DOHH2 (cell line): ENCODE measurements at regions not wholly inside any gene's neighbourhood (a gene's known extent, or its start where the extent isn't known, plus 50 kb on each side); places are given as distances from the start of the nearest gene placed in this dataset.

Experiments used
- H3F3A ChIP-seq: fragments of 200-600 bp; sonication (generic), shearing (Covaris generic); 2 replicates; pipeline ENCODE4 v1.6.0; 2016; ENCODE audit warnings: antibody characterized with exemption, mild to moderate bottlenecking; ENCODE audit not compliant: control insufficient read depth, insufficient read depth
- H3K27ac ChIP-seq: fragments of 200-600 bp; sonication (generic); 2 replicates; pipeline ENCODE4 v1.5.1; 2014; ENCODE audit warnings: low read depth, mild to moderate bottlenecking, low read length, moderate library complexity
- H3K27me3 ChIP-seq: fragments of 200-600 bp; sonication (generic); 2 replicates; pipeline ENCODE4 v1.6.1; 2014; ENCODE audit warnings: mild to moderate bottlenecking, low read length, mixed read lengths; ENCODE audit not compliant: control insufficient read depth
- H3K36me3 ChIP-seq: fragments of 200-600 bp; sonication (generic); 2 replicates; pipeline ENCODE4 v1.6.1; 2014; ENCODE audit warnings: mild to moderate bottlenecking, low read length, moderate library complexity, mixed read lengths; ENCODE audit not compliant: control insufficient read depth
- H3K4me1 ChIP-seq: fragments of 200-600 bp; sonication (generic); 2 replicates; pipeline ENCODE4 v1.6.1; 2014; ENCODE audit warnings: mild to moderate bottlenecking, low read length, mixed read lengths; ENCODE audit not compliant: control insufficient read depth
- H3K4me2 ChIP-seq: fragments of 200-600 bp; sonication (generic); 2 replicates; pipeline ENCODE4 v1.6.0; 2014; ENCODE audit warnings: mild to moderate bottlenecking, low read length, moderate library complexity
- H3K4me3 ChIP-seq: fragments of 200-600 bp; sonication (generic); 2 replicates; pipeline ENCODE4 v1.5.1; 2014; ENCODE audit warnings: mild to moderate bottlenecking, low read length, mixed read lengths
- H3K79me2 ChIP-seq: fragments of 200-600 bp; sonication (generic); 2 replicates; pipeline ENCODE4 v1.6.1; 2014; ENCODE audit warnings: mild to moderate bottlenecking, low read length, mixed read lengths; ENCODE audit not compliant: control insufficient read depth
- H3K9me2 ChIP-seq: fragments of 200-600 bp; sonication (generic); replicated peaks from 2 replicates; pipeline ENCODE4 v1.6.1; 2014; ENCODE audit warnings: mild to moderate bottlenecking, low read length, mixed read lengths; ENCODE audit not compliant: control insufficient read depth
- H3K9me3 ChIP-seq: fragments of 200-600 bp; sonication (generic); 2 replicates; pipeline ENCODE4 v1.6.1; 2014; ENCODE audit warnings: antibody characterized with exemption, low read length, mixed read lengths; ENCODE audit not compliant: control insufficient read depth, insufficient read depth
- H4K20me1 ChIP-seq: fragments of 200-600 bp; sonication (generic); 2 replicates; pipeline ENCODE4 v1.6.0; 2014; ENCODE audit warnings: low read depth, mild to moderate bottlenecking, antibody characterized with exemption, low read length, moderate library complexity; ENCODE audit not compliant: control insufficient read depth, insufficient read depth
- CTCF ChIP-seq: fragments of 200-600 bp; sonication (generic); IDR thresholded peaks from one replicate; pipeline ENCODE4 v1.5.1; 2014; ENCODE audit warnings: antibody characterized with exemption, mild to moderate bottlenecking, low read depth, low read length; ENCODE audit not compliant: poor library complexity, severe bottlenecking
- EZH2phosphoT487 ChIP-seq: fragments of 200-600 bp; sonication (generic); IDR thresholded peaks from 2 replicates; pipeline ENCODE4 v1.6.1; 2017; ENCODE audit warnings: borderline replicate concordance, mild to moderate bottlenecking, antibody characterized with exemption, low read length, moderate library complexity, mixed read lengths

DNA sequence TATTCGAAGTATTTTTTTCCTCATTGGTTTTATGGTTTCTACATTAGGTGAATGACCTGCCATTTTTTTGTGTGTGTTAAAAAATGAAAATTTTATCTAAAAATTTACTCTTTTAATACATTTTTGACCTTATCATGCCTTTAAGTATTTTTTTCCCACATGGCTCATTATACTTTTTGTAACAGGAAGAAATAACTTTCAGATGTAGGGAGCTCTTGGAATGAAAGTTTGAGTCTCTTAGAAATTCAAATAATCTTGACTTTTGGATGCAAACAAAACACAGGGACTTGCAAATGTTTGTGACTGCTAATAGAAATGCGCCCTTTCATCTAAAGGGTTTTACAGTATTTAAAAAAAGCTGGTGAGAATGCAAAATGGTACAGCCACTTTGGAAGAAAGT is 457.9 kb downstream of the KLF5 start:
- no peaks in the 10 kb centered on the region for H3K79me2 ChIP-seq
- no peaks in the 10 kb centered on the region for H4K20me1 ChIP-seq
- no peaks in the 10 kb centered on the region for H3F3A ChIP-seq
- no peaks in the 10 kb centered on the region for H3K9me3 ChIP-seq
- TF ChIP-seq EZH2phosphoT487 (no peak), CTCF (no peak)
- no peaks in the 10 kb centered on the region for H3K4me1 ChIP-seq
- H3K27me3 ChIP-seq, result no peaks in the 10 kb centered on the region
- no peaks in the 10 kb centered on the region for H3K36me3 ChIP-seq
- H3K4me3 ChIP-seq, result no peak overlapping the region
- no peaks in the 10 kb centered on the region for H3K9me2 ChIP-seq
- H3K27ac ChIP-seq, result no peak overlapping the region
- H3K4me2 ChIP-seq, result no peak overlapping the region

- TF ChIP-seq CTCF, result no peak
- TF ChIP-seq EZH2phosphoT487, result no peak
- H3K4me1 ChIP-seq, result no peaks in the 10 kb centered on the region
- H3K9me2 ChIP-seq, result no peaks in the 10 kb centered on the region
- H3K27me3 ChIP-seq, result no peaks in the 10 kb centered on the region
- no peaks in the 10 kb centered on the region for H3K9me3 ChIP-seq
- H3K27ac ChIP-seq, result no peak overlapping the region
- no peak overlapping the region for H3K4me3 ChIP-seq
- H3K4me2 ChIP-seq, result no peak overlapping the region
- no peaks in the 10 kb centered on the region for H3K36me3 ChIP-seq
- no peaks in the 10 kb centered on the region for H4K20me1 ChIP-seq
- H3F3A ChIP-seq, result no peaks in the 10 kb centered on the region
- no peaks in the 10 kb centered on the region for H3K79me2 ChIP-seq
Measured at GRCh38 chr13:73514208-73514607, 455.4 kb downstream of the KLF5 start.

- Histone ChIP-seq H3K4me2 (no peak overlapping the region), H3K9me3 (no peaks in the 10 kb centered on the region), H3K79me2 (no peaks in the 10 kb centered on the region), H3K4me3 (no peak overlapping the region), H3K36me3 (no peaks in the 10 kb centered on the region), H4K20me1 (no peaks in the 10 kb centered on the region), H3K9me2 (no peaks in the 10 kb centered on the region), H3F3A (no peaks in the 10 kb centered on the region), H3K27me3 (no peaks in the 10 kb centered on the region), H3K4me1 (no peaks in the 10 kb centered on the region), H3K27ac (no peak overlapping the region)
- TF ChIP-seq CTCF, result no peak
- TF ChIP-seq EZH2phosphoT487, result no peak
Measured at GRCh38 chr13:73513751-73514150, 454.9 kb downstream of the KLF5 start.

DNA sequence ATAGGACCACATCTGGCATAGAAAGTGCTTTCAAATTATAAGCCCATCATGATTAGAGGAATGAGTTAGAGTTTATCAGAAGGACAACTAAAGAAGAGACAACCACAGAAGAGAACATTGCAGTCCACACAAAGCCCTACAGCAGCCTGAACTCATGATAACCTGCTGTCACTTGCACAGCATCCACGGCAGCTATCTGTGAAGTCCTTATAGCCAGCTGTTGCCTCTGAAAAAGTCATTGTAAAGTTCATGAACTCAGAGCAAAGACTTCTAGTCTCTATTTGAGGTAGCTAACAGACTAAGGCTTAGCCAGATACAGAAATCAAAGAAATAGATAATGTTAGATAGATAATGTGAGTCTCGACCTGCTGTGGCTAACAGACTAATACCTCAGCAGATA is 450.0 kb downstream of the KLF5 start:
- no peaks in the 10 kb centered on the region; the same call in 1 of the 2 replicates for H3K9me2 ChIP-seq
- H3K79me2 ChIP-seq, result no peaks in the 10 kb centered on the region
- no peak for TF ChIP-seq CTCF
- TF ChIP-seq EZH2phosphoT487, result no peak
- H3K36me3 ChIP-seq, result no peaks in the 10 kb centered on the region
- no peaks in the 10 kb centered on the region for H3K27me3 ChIP-seq
- H3K4me3 ChIP-seq, result no peak overlapping the region
- no peaks in the 10 kb centered on the region for H3K9me3 ChIP-seq
- no peaks in the 10 kb centered on the region for H3F3A ChIP-seq
- no peak overlapping the region for H3K4me2 ChIP-seq
- no peaks in the 10 kb centered on the region for H3K4me1 ChIP-seq
- no peaks in the 10 kb centered on the region for H4K20me1 ChIP-seq
- no peak overlapping the region for H3K27ac ChIP-seq
